MV-4-11 (cell line): ENCODE measurements at regions not wholly inside any gene's neighbourhood (a gene's known extent, or its start where the extent isn't known, plus 50 kb on each side); places are given as distances from the start of the nearest gene placed in this dataset.
"Not testable (repeated sequence)": the region's sequence is repeated elsewhere in the genome, so short reads cannot be mapped to it uniquely, and the experiment has no call there.

Experiments used
- DNase-seq: peaks from one replicate; lab custom pipeline; 2025; lab: John Stamatoyannopoulos, UW

GRCh38 chr7:51929818-51930217, 613.2 kb upstream of the COBL start:
- DNase-seq = no peak

- DNase-seq = no peak
Observed at GRCh38 chr7:51927738-51928137, 611.1 kb upstream of the COBL start.

GRCh38 chr7:51918581-51918980, 602.0 kb upstream of the COBL start:
- DNase-seq = no peak

- no peak for DNase-seq
Observed at GRCh38 chr7:51901489-51901840, 584.9 kb upstream of the COBL start.

GRCh38 chr7:51900755-51901488, 584.3 kb upstream of the COBL start:
- not testable (repeated sequence) for DNase-seq

- DNase-seq = no peak
Observed at GRCh38 chr7:51899611-51900010, 583.0 kb upstream of the COBL start.

GRCh38 chr7:51882412-51882811, 565.8 kb upstream of the COBL start:
- DNase-seq = no peak

GRCh38 chr7:51881309-51881708, 564.7 kb upstream of the COBL start:
- no peak for DNase-seq

- DNase-seq = no peak
Observed at GRCh38 chr7:51878865-51879264, 562.3 kb upstream of the COBL start.

GRCh38 chr7:51869452-51869851, 552.8 kb upstream of the COBL start:
- DNase-seq = no peak

GRCh38 chr7:51867117-51867516, 550.5 kb upstream of the COBL start:
- no peak for DNase-seq

GRCh38 chr7:51860305-51860704, 543.7 kb upstream of the COBL start:
- no peak for DNase-seq

- no peak for DNase-seq
Observed at GRCh38 chr7:51850126-51850525, 533.5 kb upstream of the COBL start.

GRCh38 chr7:51847461-51848134, 531.0 kb upstream of the COBL start:
- no peak for DNase-seq

- DNase-seq = not testable (repeated sequence)
Observed at GRCh38 chr7:51839130-51839529, 522.5 kb upstream of the COBL start.

- no peak for DNase-seq
Observed at GRCh38 chr7:51827631-51828030, 511.0 kb upstream of the COBL start.

GRCh38 chr7:51824050-51824449, 507.4 kb upstream of the COBL start:
- DNase-seq = no peak

- DNase-seq = no peak
Observed at GRCh38 chr7:51823437-51823836, 506.8 kb upstream of the COBL start.

- no peak for DNase-seq
Observed at GRCh38 chr7:51817694-51818225, 501.2 kb upstream of the COBL start.

- DNase-seq = not testable (repeated sequence)
Observed at GRCh38 chr7:51805783-51806431, 489.3 kb upstream of the COBL start.

- no peak for DNase-seq
Observed at GRCh38 chr7:51802718-51803117, 486.1 kb upstream of the COBL start.

GRCh38 chr7:51797371-51797770, 480.8 kb upstream of the COBL start:
- DNase-seq = no peak

- no peak for DNase-seq
Observed at GRCh38 chr7:51792796-51793195, 476.2 kb upstream of the COBL start.
